Natural killer cell treated with Interleukin-12 subunit alpha and Interleukin-12 subunit beta and Interleukin-15 and Interleukin-18, amount 100 ng/mL, for 72 hours (primary cell): ENCODE measurements at regions not wholly inside any gene's neighbourhood (a gene's known extent, or its start where the extent isn't known, plus 50 kb on each side); places are given as distances from the start of the nearest gene placed in this dataset.

Experiments
- ATAC-seq, 2 donors: fragments of 150-1000 bp; cut with Tn5 transposase in 1 of 2; sonication (Bioruptor Pico), chemical (Tn5 transposase) in 1 of 2; 2 replicates each; pipeline ENCODE4 v1.10.0; 2021
- DNase-seq: peaks from one replicate; pipeline ENCODE4 v3.0.0; 2022; ENCODE audit warnings: low spot score
- H3K27ac Mint-ChIP-seq, 2 donors: 1 replicate in 1 of 2; 2 replicates in 1 of 2; pipeline ENCODE4 v1.8.0; 2022; ENCODE audit warnings: mixed read lengths in 2 of 2, mild to moderate bottlenecking in 1 of 2, moderate library complexity in 1 of 2
- H3K27me3 Mint-ChIP-seq, 2 donors: 1 replicate in 1 of 2; 2 replicates in 1 of 2; pipeline ENCODE4 v1.8.0; 2022; ENCODE audit warnings: mixed read lengths in 2 of 2
- H3K36me3 Mint-ChIP-seq: one replicate; pipeline ENCODE4 v1.8.0; 2022; ENCODE audit warnings: mixed read lengths
- H3K4me1 Mint-ChIP-seq, 2 donors: 1 replicate in 1 of 2; 2 replicates in 1 of 2; pipeline ENCODE4 v1.8.0; 2022; ENCODE audit warnings: low read depth in 2 of 2, mixed read lengths in 2 of 2, mild to moderate bottlenecking in 1 of 2
- H3K4me3 Mint-ChIP-seq: one replicate; pipeline ENCODE4 v1.8.0; 2022; ENCODE audit warnings: mixed read lengths
- H3K9me3 Mint-ChIP-seq: 2 replicates; pipeline ENCODE4 v1.8.0; 2022; ENCODE audit warnings: mixed read lengths

GRCh38 chr17:65436871-65437270 is 124.6 kb downstream of the AXIN2 start:
- peaks cover 32 to 64% of the 10 kb centered on the region in 2 donors for H3K27me3 Mint-ChIP-seq
- no peak overlapping the region for H3K4me3 Mint-ChIP-seq

GRCh38 chr17:65434878-65435277 is 126.6 kb downstream of the AXIN2 start:
- peaks cover 25 to 61% of the 10 kb centered on the region in 2 donors for H3K27me3 Mint-ChIP-seq

More at GRCh38 chr17:65436871-65437270, 124.6 kb downstream of the AXIN2 start:
- Mint-ChIP-seq H3K4me1 (peaks cover 0 to 2% of the 10 kb centered on the region in 2 donors), H3K9me3 (peaks cover 2% of the 10 kb centered on the region), H3K36me3 (no peaks in the 10 kb centered on the region), H3K27ac (no peak overlapping the region)
- ATAC-seq (no peak), DNase-seq (no peak)

GRCh38 chr17:65434251-65434650 is 127.2 kb downstream of the AXIN2 start:
- Mint-ChIP-seq H3K27ac (no peak overlapping the region), H3K36me3 (no peaks in the 10 kb centered on the region), H3K4me1 (no peaks in the 10 kb centered on the region), H3K9me3 (peaks cover 2% of the 10 kb centered on the region), H3K4me3 (no peak overlapping the region), H3K27me3 (peaks cover 26 to 65% of the 10 kb centered on the region in 2 donors)
- no peak for ATAC-seq
- no peak for DNase-seq

More at GRCh38 chr17:65434878-65435277, 126.6 kb downstream of the AXIN2 start:
- no peaks in the 10 kb centered on the region for H3K36me3 Mint-ChIP-seq
- peaks cover 2% of the 10 kb centered on the region for H3K9me3 Mint-ChIP-seq
- no peaks in the 10 kb centered on the region for H3K4me1 Mint-ChIP-seq
- DNase-seq (no peak), ATAC-seq (no peak)
- H3K4me3 Mint-ChIP-seq = no peak overlapping the region
- H3K27ac Mint-ChIP-seq = no peak overlapping the region

GRCh38 chr17:65433592-65433991 is 127.9 kb downstream of the AXIN2 start:
- Mint-ChIP-seq H3K36me3 (no peaks in the 10 kb centered on the region), H3K4me3 (no peak overlapping the region), H3K27ac (no peak overlapping the region), H3K27me3 (peaks cover 22 to 60% of the 10 kb centered on the region in 2 donors), H3K9me3 (peaks cover 2% of the 10 kb centered on the region), H3K4me1 (no peaks in the 10 kb centered on the region)
- DNase-seq (no peak), ATAC-seq (no peak)

GRCh38 chr17:65433157-65433556 is 128.3 kb downstream of the AXIN2 start:
- peaks cover 2% of the 10 kb centered on the region for H3K9me3 Mint-ChIP-seq
- DNase-seq = no peak
- H3K4me3 Mint-ChIP-seq = no peak overlapping the region
- ATAC-seq = no peak
- H3K27me3 Mint-ChIP-seq = peaks cover 18 to 57% of the 10 kb centered on the region in 2 donors
- H3K36me3 Mint-ChIP-seq = no peaks in the 10 kb centered on the region
- no peaks in the 10 kb centered on the region for H3K4me1 Mint-ChIP-seq
- H3K27ac Mint-ChIP-seq = no peak overlapping the region

GRCh38 chr17:65431116-65431515 is 130.3 kb downstream of the AXIN2 start:
- H3K9me3 Mint-ChIP-seq = peaks cover 2% of the 10 kb centered on the region
- H3K4me3 Mint-ChIP-seq = no peak overlapping the region
- H3K36me3 Mint-ChIP-seq = no peaks in the 10 kb centered on the region
- peaks cover 17 to 53% of the 10 kb centered on the region in 2 donors for H3K27me3 Mint-ChIP-seq
- H3K27ac Mint-ChIP-seq = no peak overlapping the region
- no peak for DNase-seq
- ATAC-seq = no peak
- no peaks in the 10 kb centered on the region for H3K4me1 Mint-ChIP-seq

GRCh38 chr17:65430209-65430833 is 131.1 kb downstream of the AXIN2 start:
- H3K27me3 Mint-ChIP-seq = peaks cover 15 to 59% of the 10 kb centered on the region in 2 donors
- ATAC-seq (no peak), DNase-seq (no peak)
- H3K4me3 Mint-ChIP-seq = no peak overlapping the region
- no peak overlapping the region for H3K27ac Mint-ChIP-seq
- H3K4me1 Mint-ChIP-seq = no peaks in the 10 kb centered on the region
- peaks cover 2% of the 10 kb centered on the region for H3K9me3 Mint-ChIP-seq
- no peaks in the 10 kb centered on the region for H3K36me3 Mint-ChIP-seq

GRCh38 chr17:65423346-65424140 is 137.9 kb downstream of the AXIN2 start:
- H3K4me3 Mint-ChIP-seq = no peak overlapping the region
- peaks cover 14 to 29% of the 10 kb centered on the region in 2 donors for H3K27me3 Mint-ChIP-seq
- no peaks in the 10 kb centered on the region for H3K9me3 Mint-ChIP-seq
- no peak overlapping the region for H3K27ac Mint-ChIP-seq
- no peaks in the 10 kb centered on the region for H3K4me1 Mint-ChIP-seq
- no peak for DNase-seq
- no peaks in the 10 kb centered on the region for H3K36me3 Mint-ChIP-seq
- no peak for ATAC-seq

GRCh38 chr17:65418622-65419021 is 142.8 kb downstream of the AXIN2 start:
- no peaks in the 10 kb centered on the region for H3K9me3 Mint-ChIP-seq
- H3K36me3 Mint-ChIP-seq = no peaks in the 10 kb centered on the region
- H3K27ac Mint-ChIP-seq = no peak overlapping the region
- ATAC-seq (no peak), DNase-seq (no peak)
- no peaks in the 10 kb centered on the region for H3K4me1 Mint-ChIP-seq
- H3K4me3 Mint-ChIP-seq = no peak overlapping the region
- H3K27me3 Mint-ChIP-seq = peaks cover 11 to 12% of the 10 kb centered on the region in 2 donors

- no peaks in the 10 kb centered on the region for H3K36me3 Mint-ChIP-seq
- H3K27ac Mint-ChIP-seq = no peak overlapping the region
- H3K9me3 Mint-ChIP-seq = no peaks in the 10 kb centered on the region
- no peak overlapping the region for H3K4me3 Mint-ChIP-seq
- no peaks in the 10 kb centered on the region for H3K4me1 Mint-ChIP-seq
- peaks cover 11 to 12% of the 10 kb centered on the region in 2 donors for H3K27me3 Mint-ChIP-seq
- DNase-seq = no peak
- no peak for ATAC-seq
These were observed 143.8 kb downstream of the AXIN2 start for GRCh38 chr17:65417406-65418221.

- H3K9me3 Mint-ChIP-seq = peaks cover 3% of the 10 kb centered on the region
These were observed 145.5 kb downstream of the AXIN2 start for GRCh38 chr17:65415991-65416390.

GRCh38 chr17:65413390-65413789 is 148.1 kb downstream of the AXIN2 start:
- ATAC-seq = no peak
- no peak for DNase-seq
- H3K4me3 Mint-ChIP-seq = no peak overlapping the region
- H3K4me1 Mint-ChIP-seq = no peaks in the 10 kb centered on the region
- H3K36me3 Mint-ChIP-seq = no peaks in the 10 kb centered on the region
- H3K9me3 Mint-ChIP-seq = peaks cover 3% of the 10 kb centered on the region
- no peak overlapping the region for H3K27ac Mint-ChIP-seq
- peaks cover 12 to 22% of the 10 kb centered on the region in 2 donors for H3K27me3 Mint-ChIP-seq

More at GRCh38 chr17:65415991-65416390, 145.5 kb downstream of the AXIN2 start:
- Mint-ChIP-seq H3K27me3 (peaks cover 7 to 8% of the 10 kb centered on the region in 2 donors), H3K36me3 (no peaks in the 10 kb centered on the region), H3K4me3 (no peak overlapping the region), H3K27ac (no peak overlapping the region), H3K4me1 (no peaks in the 10 kb centered on the region)
- DNase-seq (no peak), ATAC-seq (no peak)

- Mint-ChIP-seq H3K27ac (no peak overlapping the region), H3K27me3 (peaks cover 10 to 14% of the 10 kb centered on the region in 2 donors), H3K4me1 (no peaks in the 10 kb centered on the region), H3K36me3 (no peaks in the 10 kb centered on the region), H3K9me3 (peaks cover 3% of the 10 kb centered on the region), H3K4me3 (no peak overlapping the region)
- ATAC-seq (no peak), DNase-seq (no peak)
These were observed 152.1 kb downstream of the AXIN2 start for GRCh38 chr17:65409381-65409780.
